ENCODE measurements at regions not wholly inside any gene's neighbourhood (a gene's known extent, or its start where the extent isn't known, plus 50 kb on each side); places are given as distances from the start of the nearest gene placed in this dataset.

GRCh38 chr15:47998619-47999019, 122.2 kb upstream of the SLC24A5 start:
- no peak for TF ChIP-seq CTCF (IDR thresholded peaks at IDR 0.05)
- TF ChIP-seq POLR2A (IDR thresholded peaks at IDR 0.05) = no peak
